ENCODE measurements at regions not wholly inside any gene's neighbourhood (a gene's known extent, or its start where the extent isn't known, plus 50 kb on each side); places are given as distances from the start of the nearest gene placed in this dataset.

DNA sequence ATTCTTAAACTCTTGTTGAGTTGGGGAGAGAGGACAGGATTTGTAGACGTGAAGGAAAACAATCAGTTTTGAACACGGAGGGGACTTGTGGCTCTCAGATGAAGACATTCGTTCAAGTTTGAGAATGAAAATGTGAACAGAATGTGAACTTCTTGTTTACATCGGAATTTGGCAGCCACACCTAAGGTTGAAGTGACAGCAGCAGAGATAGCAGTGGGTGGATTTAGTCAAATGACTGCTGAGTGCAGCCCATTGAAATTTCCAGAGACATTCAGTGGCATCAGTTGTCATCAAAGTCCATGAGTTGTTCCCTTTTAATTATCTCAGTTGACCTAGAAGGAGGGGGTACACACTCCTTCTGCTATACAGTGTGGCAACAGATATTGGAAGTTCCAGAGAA, 280.0 kb downstream of the SEMA3D start:
- TF ChIP-seq, protein P1, sequence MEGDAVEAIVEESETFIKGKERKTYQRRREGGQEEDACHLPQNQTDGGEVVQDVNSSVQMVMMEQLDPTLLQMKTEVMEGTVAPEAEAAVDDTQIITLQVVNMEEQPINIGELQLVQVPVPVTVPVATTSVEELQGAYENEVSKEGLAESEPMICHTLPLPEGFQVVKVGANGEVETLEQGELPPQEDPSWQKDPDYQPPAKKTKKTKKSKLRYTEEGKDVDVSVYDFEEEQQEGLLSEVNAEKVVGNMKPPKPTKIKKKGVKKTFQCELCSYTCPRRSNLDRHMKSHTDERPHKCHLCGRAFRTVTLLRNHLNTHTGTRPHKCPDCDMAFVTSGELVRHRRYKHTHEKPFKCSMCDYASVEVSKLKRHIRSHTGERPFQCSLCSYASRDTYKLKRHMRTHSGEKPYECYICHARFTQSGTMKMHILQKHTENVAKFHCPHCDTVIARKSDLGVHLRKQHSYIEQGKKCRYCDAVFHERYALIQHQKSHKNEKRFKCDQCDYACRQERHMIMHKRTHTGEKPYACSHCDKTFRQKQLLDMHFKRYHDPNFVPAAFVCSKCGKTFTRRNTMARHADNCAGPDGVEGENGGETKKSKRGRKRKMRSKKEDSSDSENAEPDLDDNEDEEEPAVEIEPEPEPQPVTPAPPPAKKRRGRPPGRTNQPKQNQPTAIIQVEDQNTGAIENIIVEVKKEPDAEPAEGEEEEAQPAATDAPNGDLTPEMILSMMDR (IDR thresholded peaks at IDR 0.05): no peak
- no peak for TF ChIP-seq EZH2 (IDR thresholded peaks at IDR 0.05)

Measured in neural progenitor cell (in vitro differentiated cells).